ENCODE measurements at regions not wholly inside any gene's neighbourhood (a gene's known extent, or its start where the extent isn't known, plus 50 kb on each side); places are given as distances from the start of the nearest gene placed in this dataset.

- ATAC-seq (ENCODE audit: low FRiP score) (no peak), DNase-seq (no peak)
- Histone ChIP-seq H3K4me1 (ENCODE audit: control insufficient read depth in 1 of 2, insufficient read depth in 2 of 2, low read length in 2 of 2) (peaks cover 0 to 3% of the 10 kb centered on the region in 2 donors), H3K27me3 (ENCODE audit: control insufficient read depth in 1 of 2, insufficient read depth in 2 of 2, low read length in 1 of 2) (peaks cover 0 to 2% of the 10 kb centered on the region in 2 donors), H3K4me3 (ENCODE audit: low read length in 2 of 2) (no peak overlapping the region), H3K9me3 (ENCODE audit: control insufficient read depth, low read length) (peaks cover 3% of the 10 kb centered on the region), H3K27ac (ENCODE audit: low read depth in 1 of 2, low read length in 2 of 2) (no peak overlapping the region), H3K36me3 (ENCODE audit: control insufficient read depth in 1 of 2, insufficient read depth in 2 of 2, low read length in 1 of 2) (no peaks in the 10 kb centered on the region)
- intact Hi-C loops (cut with DNase I) = no loop called here
- WGBS, 2 donors = 12 to 15% methylated on average over 4 of the region's 4 CpGs
Measured at GRCh38 chr1:208681878-208682663, 437.9 kb upstream of the PLXNA2 start.

- intact Hi-C loops (cut with DNase I) = no loop called here
- Histone ChIP-seq H3K9me3 (ENCODE audit: control insufficient read depth, low read length) (peaks cover 4% of the 10 kb centered on the region), H3K27ac (ENCODE audit: low read depth in 1 of 2, low read length in 2 of 2) (no peak overlapping the region), H3K4me1 (ENCODE audit: control insufficient read depth in 1 of 2, insufficient read depth in 2 of 2, low read length in 2 of 2) (peaks cover 0 to 3% of the 10 kb centered on the region in 2 donors), H3K36me3 (ENCODE audit: control insufficient read depth in 1 of 2, insufficient read depth in 2 of 2, low read length in 1 of 2) (no peaks in the 10 kb centered on the region), H3K27me3 (ENCODE audit: control insufficient read depth in 1 of 2, insufficient read depth in 2 of 2, low read length in 1 of 2) (peaks cover 0 to 2% of the 10 kb centered on the region in 2 donors), H3K4me3 (ENCODE audit: low read length in 2 of 2) (no peak overlapping the region)
- no peak for ATAC-seq (ENCODE audit: low FRiP score)
- DNase-seq = no peak
- WGBS, 2 donors = 24 to 28% methylated on average over 2 of the region's 2 CpGs
Measured at GRCh38 chr1:208682664-208683013, 438.5 kb upstream of the PLXNA2 start.

- ATAC-seq (ENCODE audit: low FRiP score) = no peak
- intact Hi-C loops (cut with DNase I) = no loop called here
Measured at GRCh38 chr1:208683141-208683540, 439.0 kb upstream of the PLXNA2 start.

GRCh38 chr1:208684192-208684591, 440.0 kb upstream of the PLXNA2 start:
- Histone ChIP-seq H3K36me3 (ENCODE audit: control insufficient read depth in 1 of 2, insufficient read depth in 2 of 2, low read length in 1 of 2) (no peaks in the 10 kb centered on the region), H3K27me3 (ENCODE audit: control insufficient read depth in 1 of 2, insufficient read depth in 2 of 2, low read length in 1 of 2) (peaks cover 0 to 2% of the 10 kb centered on the region in 2 donors), H3K4me3 (ENCODE audit: low read length in 2 of 2) (no peak overlapping the region), H3K9me3 (ENCODE audit: control insufficient read depth, low read length) (peaks cover 4% of the 10 kb centered on the region), H3K27ac (ENCODE audit: low read depth in 1 of 2, low read length in 2 of 2) (no peak overlapping the region), H3K4me1 (ENCODE audit: control insufficient read depth in 1 of 2, insufficient read depth in 2 of 2, low read length in 2 of 2) (peaks cover 0 to 3% of the 10 kb centered on the region in 2 donors)
- intact Hi-C loops (cut with DNase I) = no loop called here
- ATAC-seq (ENCODE audit: low FRiP score) (no peak), DNase-seq (no peak)
- WGBS, 2 donors = 96 to 98% methylated on average over 2 of the region's 2 CpGs

More at GRCh38 chr1:208683141-208683540, 439.0 kb upstream of the PLXNA2 start:
- Histone ChIP-seq H3K4me1 (ENCODE audit: control insufficient read depth in 1 of 2, insufficient read depth in 2 of 2, low read length in 2 of 2) (peaks cover 0 to 3% of the 10 kb centered on the region in 2 donors), H3K27me3 (ENCODE audit: control insufficient read depth in 1 of 2, insufficient read depth in 2 of 2, low read length in 1 of 2) (peaks cover 0 to 2% of the 10 kb centered on the region in 2 donors), H3K9me3 (ENCODE audit: control insufficient read depth, low read length) (peaks cover 4% of the 10 kb centered on the region), H3K4me3 (ENCODE audit: low read length in 2 of 2) (no peak overlapping the region), H3K27ac (ENCODE audit: low read depth in 1 of 2, low read length in 2 of 2) (no peak overlapping the region), H3K36me3 (ENCODE audit: control insufficient read depth in 1 of 2, insufficient read depth in 2 of 2, low read length in 1 of 2) (no peaks in the 10 kb centered on the region)
- DNase-seq = no peak

- no peak for DNase-seq
- Histone ChIP-seq H3K9me3 (ENCODE audit: control insufficient read depth, low read length) (peaks cover 4% of the 10 kb centered on the region), H3K4me1 (ENCODE audit: control insufficient read depth in 1 of 2, insufficient read depth in 2 of 2, low read length in 2 of 2) (peaks cover 0 to 3% of the 10 kb centered on the region in 2 donors), H3K36me3 (ENCODE audit: control insufficient read depth in 1 of 2, insufficient read depth in 2 of 2, low read length in 1 of 2) (no peaks in the 10 kb centered on the region), H3K4me3 (ENCODE audit: low read length in 2 of 2) (no peak overlapping the region), H3K27ac (ENCODE audit: low read depth in 1 of 2, low read length in 2 of 2) (no peak overlapping the region), H3K27me3 (ENCODE audit: control insufficient read depth in 1 of 2, insufficient read depth in 2 of 2, low read length in 1 of 2) (peaks cover 0 to 2% of the 10 kb centered on the region in 2 donors)
- ATAC-seq (ENCODE audit: low FRiP score) = no peak
- 88 to 96% methylated on average over 2 of the region's 2 CpGs for WGBS, 2 donors
- intact Hi-C loops (cut with DNase I) = no loop called here
Measured at GRCh38 chr1:208686592-208686991, 442.4 kb upstream of the PLXNA2 start.

GRCh38 chr1:208688656-208689315, 444.6 kb upstream of the PLXNA2 start:
- Histone ChIP-seq H3K9me3 (ENCODE audit: control insufficient read depth, low read length) (peaks cover 4% of the 10 kb centered on the region), H3K27ac (ENCODE audit: low read depth in 1 of 2, low read length in 2 of 2) (no peak overlapping the region), H3K4me1 (ENCODE audit: control insufficient read depth in 1 of 2, insufficient read depth in 2 of 2, low read length in 2 of 2) (no peaks in the 10 kb centered on the region), H3K4me3 (ENCODE audit: low read length in 2 of 2) (no peak overlapping the region), H3K27me3 (ENCODE audit: control insufficient read depth in 1 of 2, insufficient read depth in 2 of 2, low read length in 1 of 2) (peaks cover 0 to 2% of the 10 kb centered on the region in 2 donors), H3K36me3 (ENCODE audit: control insufficient read depth in 1 of 2, insufficient read depth in 2 of 2, low read length in 1 of 2) (no peaks in the 10 kb centered on the region)
- intact Hi-C loops (cut with DNase I) = no loop called here
- no peak for ATAC-seq (ENCODE audit: low FRiP score)
- no peak for DNase-seq
- 97 to 98% methylated on average over 2 of the region's 2 CpGs for WGBS, 2 donors

GRCh38 chr1:208691012-208691411, 446.8 kb upstream of the PLXNA2 start:
- no peak for ATAC-seq (ENCODE audit: low FRiP score)
- H3K4me1 ChIP-seq (ENCODE audit: control insufficient read depth in 1 of 2, insufficient read depth in 2 of 2, low read length in 2 of 2) = no peaks in the 10 kb centered on the region
- intact Hi-C loops (cut with DNase I) = no loop called here
- H3K9me3 ChIP-seq (ENCODE audit: control insufficient read depth, low read length) = peaks cover 2% of the 10 kb centered on the region
- no peaks in the 10 kb centered on the region for H3K36me3 ChIP-seq (ENCODE audit: control insufficient read depth in 1 of 2, insufficient read depth in 2 of 2, low read length in 1 of 2)
- 68 to 70% methylated on average over 3 of the region's 3 CpGs for WGBS, 2 donors
- H3K27me3 ChIP-seq (ENCODE audit: control insufficient read depth in 1 of 2, insufficient read depth in 2 of 2, low read length in 1 of 2) = peaks cover 0 to 2% of the 10 kb centered on the region in 2 donors
- H3K27ac ChIP-seq (ENCODE audit: low read depth in 1 of 2, low read length in 2 of 2) = no peak overlapping the region
- no peak overlapping the region for H3K4me3 ChIP-seq (ENCODE audit: low read length in 2 of 2)
- no peak for DNase-seq

- intact Hi-C loops (cut with DNase I) = no loop called here
- Histone ChIP-seq H3K9me3 (ENCODE audit: control insufficient read depth, low read length) (no peaks in the 10 kb centered on the region), H3K27ac (ENCODE audit: low read depth in 1 of 2, low read length in 2 of 2) (no peak overlapping the region), H3K27me3 (ENCODE audit: control insufficient read depth in 1 of 2, insufficient read depth in 2 of 2, low read length in 1 of 2) (no peaks in the 10 kb centered on the region), H3K4me1 (ENCODE audit: control insufficient read depth in 1 of 2, insufficient read depth in 2 of 2, low read length in 2 of 2) (no peaks in the 10 kb centered on the region), H3K4me3 (ENCODE audit: low read length in 2 of 2) (no peak overlapping the region), H3K36me3 (ENCODE audit: control insufficient read depth in 1 of 2, insufficient read depth in 2 of 2, low read length in 1 of 2) (no peaks in the 10 kb centered on the region)
- ATAC-seq (ENCODE audit: low FRiP score) (no peak), DNase-seq (no peak)
- 81 to 82% methylated on average over 4 of the region's 4 CpGs for WGBS, 2 donors
Measured at GRCh38 chr1:208709981-208710380, 465.8 kb upstream of the PLXNA2 start.

- DNase-seq = no peak
- Histone ChIP-seq H3K27me3 (ENCODE audit: control insufficient read depth in 1 of 2, insufficient read depth in 2 of 2, low read length in 1 of 2) (no peaks in the 10 kb centered on the region), H3K27ac (ENCODE audit: low read depth in 1 of 2, low read length in 2 of 2) (no peak overlapping the region), H3K36me3 (ENCODE audit: control insufficient read depth in 1 of 2, insufficient read depth in 2 of 2, low read length in 1 of 2) (no peaks in the 10 kb centered on the region), H3K4me3 (ENCODE audit: low read length in 2 of 2) (no peak overlapping the region), H3K9me3 (ENCODE audit: control insufficient read depth, low read length) (no peaks in the 10 kb centered on the region), H3K4me1 (ENCODE audit: control insufficient read depth in 1 of 2, insufficient read depth in 2 of 2, low read length in 2 of 2) (no peaks in the 10 kb centered on the region)
- intact Hi-C loops (cut with DNase I) = no loop called here
- ATAC-seq (ENCODE audit: low FRiP score) = no peak
- 92 to 95% methylated on average over 4 of the region's 4 CpGs for WGBS, 2 donors
Measured at GRCh38 chr1:208714323-208714722, 470.1 kb upstream of the PLXNA2 start.
